ENCODE measurements at regions not wholly inside any gene's neighbourhood (a gene's known extent, or its start where the extent isn't known, plus 50 kb on each side); places are given as distances from the start of the nearest gene placed in this dataset.
"Not testable (repeated sequence)": the region's sequence is repeated elsewhere in the genome, so short reads cannot be mapped to it uniquely, and the experiment has no call there.

- no peak for DNase-seq
These were observed 331.9 kb upstream of the GK2 start for GRCh38 chr4:79739912-79740311.

GRCh38 chr4:79723507-79723906 is 315.5 kb upstream of the GK2 start:
- DNase-seq: no peak

GRCh38 chr4:79700356-79700755 is 292.3 kb upstream of the GK2 start:
- no peak for DNase-seq

- DNase-seq: no peak
These were observed 289.4 kb upstream of the GK2 start for GRCh38 chr4:79697444-79697843.

- DNase-seq: not testable (repeated sequence)
These were observed 288.5 kb upstream of the GK2 start for GRCh38 chr4:79696534-79696933.

GRCh38 chr4:79695848-79696247 is 287.8 kb upstream of the GK2 start:
- DNase-seq: no peak

- DNase-seq: no peak
These were observed 281.7 kb upstream of the GK2 start for GRCh38 chr4:79689740-79690139.

GRCh38 chr4:79688691-79689090 is 280.7 kb upstream of the GK2 start:
- DNase-seq: no peak

GRCh38 chr4:79687006-79687405 is 279.0 kb upstream of the GK2 start:
- no peak for DNase-seq

- no peak for DNase-seq
These were observed 277.5 kb upstream of the GK2 start for GRCh38 chr4:79685542-79685941.

GRCh38 chr4:79684516-79684915 is 276.5 kb upstream of the GK2 start:
- DNase-seq: no peak

- DNase-seq: no peak
These were observed 274.9 kb upstream of the GK2 start for GRCh38 chr4:79682801-79683530.

GRCh38 chr4:79682161-79682560 is 274.1 kb upstream of the GK2 start:
- DNase-seq: no peak

GRCh38 chr4:79679859-79680258 is 271.8 kb upstream of the GK2 start:
- DNase-seq: no peak

GRCh38 chr4:79678472-79679202 is 270.6 kb upstream of the GK2 start:
- peak; percentile 79 for DNase-seq

GRCh38 chr4:79676705-79677104 is 268.7 kb upstream of the GK2 start:
- DNase-seq: no peak

GRCh38 chr4:79674906-79675305 is 266.9 kb upstream of the GK2 start:
- DNase-seq: not testable (repeated sequence)

- no peak for DNase-seq
These were observed 265.9 kb upstream of the GK2 start for GRCh38 chr4:79673898-79674297.

- DNase-seq: no peak
These were observed 265.3 kb upstream of the GK2 start for GRCh38 chr4:79673377-79673776.

- no peak for DNase-seq
These were observed 258.8 kb upstream of the GK2 start for GRCh38 chr4:79666875-79667274.

GRCh38 chr4:79666112-79666511 is 258.1 kb upstream of the GK2 start:
- DNase-seq: no peak

GRCh38 chr4:79663865-79664264 is 255.8 kb upstream of the GK2 start:
- no peak for DNase-seq

- DNase-seq: no peak
These were observed 255.1 kb upstream of the GK2 start for GRCh38 chr4:79663141-79663540.

- no peak for DNase-seq
These were observed 254.6 kb upstream of the GK2 start for GRCh38 chr4:79662651-79663050.

- peak; percentile 9 for DNase-seq
These were observed 253.2 kb upstream of the GK2 start for GRCh38 chr4:79661196-79661595.
